ENCODE measurements at regions not wholly inside any gene's neighbourhood (a gene's known extent, or its start where the extent isn't known, plus 50 kb on each side); places are given as distances from the start of the nearest gene placed in this dataset.

- Histone ChIP-seq H3K4me1 (no peaks in the 10 kb centered on the region), H3K9me3 (ENCODE audit: control insufficient read depth, low read length) (no peaks in the 10 kb centered on the region), H2AFZ (no peak overlapping the region), H3K27ac (no peak overlapping the region), H3K4me3 (ENCODE audit: low read depth, low read length) (no peak overlapping the region), H3K4me2 (ENCODE audit: low read length) (no peak overlapping the region), H3K9ac (no peak overlapping the region), H3K27me3 (ENCODE audit: control insufficient read depth, insufficient read depth, low read length) (no peaks in the 10 kb centered on the region), H3K79me2 (no peaks in the 10 kb centered on the region), H3K36me3 (ENCODE audit: control insufficient read depth, insufficient read depth, low read length) (no peaks in the 10 kb centered on the region)
- TF ChIP-seq CTCF (IDR thresholded peaks at IDR 0.05): no peak
Measured at GRCh38 chr3:194080913-194081800, 54.8 kb upstream of the HES1 start.

- Histone ChIP-seq H3K4me1 (no peaks in the 10 kb centered on the region), H2AFZ (no peak overlapping the region), H3K4me2 (ENCODE audit: low read length) (no peak overlapping the region), H3K4me3 (ENCODE audit: low read depth, low read length) (no peak overlapping the region), H3K9me3 (ENCODE audit: control insufficient read depth, low read length) (no peaks in the 10 kb centered on the region), H3K36me3 (ENCODE audit: control insufficient read depth, insufficient read depth, low read length) (no peaks in the 10 kb centered on the region), H3K79me2 (no peaks in the 10 kb centered on the region), H3K27me3 (ENCODE audit: control insufficient read depth, insufficient read depth, low read length) (no peaks in the 10 kb centered on the region), H3K9ac (no peak overlapping the region), H3K27ac (no peak overlapping the region)
- no peak for TF ChIP-seq CTCF (IDR thresholded peaks at IDR 0.05)
Measured at GRCh38 chr3:194081826-194082225, 54.1 kb upstream of the HES1 start.

GRCh38 chr3:194082743-194083636 is 53.0 kb upstream of the HES1 start:
- H3K27me3 ChIP-seq (ENCODE audit: control insufficient read depth, insufficient read depth, low read length): no peaks in the 10 kb centered on the region
- no peak overlapping the region for H3K4me2 ChIP-seq (ENCODE audit: low read length)
- no peaks in the 10 kb centered on the region for H3K9me3 ChIP-seq (ENCODE audit: control insufficient read depth, low read length)
- TF ChIP-seq CTCF (IDR thresholded peaks at IDR 0.05): no peak
- no peak overlapping the region for H3K9ac ChIP-seq
- no peak overlapping the region for H2AFZ ChIP-seq
- no peak overlapping the region for H3K4me3 ChIP-seq (ENCODE audit: low read depth, low read length)
- no peaks in the 10 kb centered on the region for H3K79me2 ChIP-seq
- no peak overlapping the region for H3K27ac ChIP-seq
- H3K36me3 ChIP-seq (ENCODE audit: control insufficient read depth, insufficient read depth, low read length): no peaks in the 10 kb centered on the region
- H3K4me1 ChIP-seq: no peaks in the 10 kb centered on the region

- Histone ChIP-seq H3K4me1 (no peaks in the 10 kb centered on the region), H3K4me2 (ENCODE audit: low read length) (no peak overlapping the region), H3K4me3 (ENCODE audit: low read depth, low read length) (no peak overlapping the region), H3K79me2 (no peaks in the 10 kb centered on the region), H3K9ac (no peak overlapping the region), H3K27ac (no peak overlapping the region), H3K36me3 (ENCODE audit: control insufficient read depth, insufficient read depth, low read length) (no peaks in the 10 kb centered on the region), H3K9me3 (ENCODE audit: control insufficient read depth, low read length) (no peaks in the 10 kb centered on the region), H2AFZ (no peak overlapping the region), H3K27me3 (ENCODE audit: control insufficient read depth, insufficient read depth, low read length) (no peaks in the 10 kb centered on the region)
- TF ChIP-seq CTCF (IDR thresholded peaks at IDR 0.05): no peak
Measured at GRCh38 chr3:194083637-194084224, 52.2 kb upstream of the HES1 start.
